HL-60 (cell line): ENCODE measurements at regions not wholly inside any gene's neighbourhood (a gene's known extent, or its start where the extent isn't known, plus 50 kb on each side); places are given as distances from the start of the nearest gene placed in this dataset.

Experiments
- CTCF ChIP-seq: IDR thresholded peaks from one replicate; pipeline ENCODE4 v1.5.1; 2011; ENCODE audit warnings: low read length, control low read depth, inconsistent platforms; ENCODE audit not compliant: insufficient read depth
- POLR2AphosphoS5 ChIP-seq: IDR thresholded peaks from 2 replicates; pipeline ENCODE4 v1.6.1; 2012; ENCODE audit warnings: low read depth
- REST ChIP-seq: IDR thresholded peaks from 2 replicates; pipeline ENCODE4 v1.6.1; 2012; ENCODE audit warnings: low read depth; ENCODE audit not compliant: insufficient replicate concordance

GRCh38 chr14:59075506-59075905, 113.0 kb upstream of the DAAM1 start:
- no peak for TF ChIP-seq CTCF
- no peak for TF ChIP-seq POLR2AphosphoS5
- no peak for TF ChIP-seq REST
